Activated T-cell treated with anti-CD3 and anti-CD28 coated beads, Interleukin-2, amount 50 U/mL, for 4 hours (primary cell): ENCODE measurements at regions not wholly inside any gene's neighbourhood (a gene's known extent, or its start where the extent isn't known, plus 50 kb on each side); places are given as distances from the start of the nearest gene placed in this dataset.
"Not testable (repeated sequence)": the region's sequence is repeated elsewhere in the genome, so short reads cannot be mapped to it uniquely, and the experiment has no call there.

Source experiments
- ATAC-seq, 2 donors: fragments of 200-7000 bp; cut with Tn5 transposase; one replicate each; pipeline ENCODE4 v1.10.0; 2021
- DNase-seq: peaks from one replicate; pipeline ENCODE4 v3.0.0-alpha.2; 2020
- H3K27me3 Mint-ChIP-seq: one replicate; pipeline ENCODE4 v1.8.0; 2021; ENCODE audit warnings: low read depth, mixed read lengths
- H3K36me3 Mint-ChIP-seq: one replicate; pipeline ENCODE4 v1.8.0; 2022; ENCODE audit warnings: mixed read lengths; ENCODE audit not compliant: insufficient read depth
- H3K4me1 Mint-ChIP-seq: one replicate; pipeline ENCODE4 v1.8.0; 2021; ENCODE audit warnings: low read depth, mixed read lengths
- H3K4me3 Mint-ChIP-seq: one replicate; pipeline ENCODE4 v1.8.0; 2021; ENCODE audit warnings: mild to moderate bottlenecking, moderate library complexity, mixed read lengths
- H3K9me3 Mint-ChIP-seq: one replicate; pipeline ENCODE4 v1.8.0; 2021; ENCODE audit warnings: mixed read lengths

DNA sequence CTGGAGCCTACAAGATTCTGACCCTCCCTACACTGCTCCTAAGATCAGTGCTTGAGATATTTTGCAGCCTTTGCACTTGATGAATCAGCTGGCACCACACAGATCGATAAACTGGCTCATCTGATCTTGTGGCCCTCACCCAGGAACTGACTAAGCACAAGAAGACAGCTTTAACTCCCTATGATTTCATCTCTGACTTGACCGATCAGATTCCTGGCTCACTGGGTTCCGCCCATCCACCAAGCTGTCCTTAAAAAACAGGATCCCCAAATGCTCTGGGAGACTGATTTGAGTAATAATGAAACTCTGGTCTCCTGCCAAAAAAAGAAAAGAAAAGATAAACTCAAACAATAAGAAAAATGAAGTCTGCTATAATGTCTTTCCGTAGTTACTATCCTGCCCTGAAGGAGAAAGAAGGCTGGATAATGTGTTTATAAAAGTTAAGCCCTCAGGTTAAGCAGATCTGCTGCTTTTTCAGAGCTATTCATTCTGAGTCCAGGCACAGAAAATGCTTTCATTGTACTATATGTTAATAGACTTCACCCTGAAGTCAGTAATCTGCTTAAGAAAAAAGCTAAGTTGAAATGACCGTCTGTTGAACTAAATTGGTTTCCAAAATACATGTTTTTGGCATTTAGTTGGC lies 795.2 kb downstream of the TRIML1 start:
- no peak for ATAC-seq
- no peak for DNase-seq
- Mint-ChIP-seq H3K4me1 (no peaks in the 10 kb centered on the region), H3K4me3 (no peak overlapping the region), H3K9me3 (peaks cover 18% of the 10 kb centered on the region), H3K36me3 (no peaks in the 10 kb centered on the region), H3K27me3 (no peaks in the 10 kb centered on the region)

DNA sequence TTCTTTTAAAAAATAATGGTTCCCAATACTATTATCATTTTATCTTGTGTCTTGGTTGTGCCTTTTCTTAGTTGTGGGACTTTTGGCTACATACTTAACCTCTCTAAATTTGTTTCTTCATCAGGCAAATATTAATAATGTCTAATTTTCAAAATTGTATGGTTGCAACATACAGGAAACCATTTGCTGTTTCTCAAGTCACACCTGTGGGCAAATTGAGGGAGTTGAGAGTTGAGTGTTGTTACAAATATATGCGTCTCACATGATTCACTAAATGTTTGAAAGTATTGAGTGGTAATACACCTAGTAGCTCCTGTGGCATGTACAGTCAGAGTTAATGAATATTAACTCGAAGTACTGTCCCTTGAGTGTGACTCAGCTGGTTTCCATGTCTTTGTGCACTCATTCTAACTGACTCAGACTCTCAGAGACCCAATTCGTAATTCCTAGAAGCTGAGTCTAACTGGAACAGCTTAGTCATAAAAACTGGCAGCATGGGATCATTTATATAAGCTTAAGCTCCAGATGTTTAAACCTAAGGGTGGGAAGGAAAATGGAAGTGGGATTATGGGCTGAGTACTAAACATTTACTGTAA lies 802.4 kb downstream of the TRIML1 start:
- H3K4me1 Mint-ChIP-seq, result no peaks in the 10 kb centered on the region
- no peak overlapping the region for H3K4me3 Mint-ChIP-seq
- no peaks in the 10 kb centered on the region for H3K27me3 Mint-ChIP-seq
- no peak for DNase-seq
- peaks cover 17% of the 10 kb centered on the region for H3K9me3 Mint-ChIP-seq
- ATAC-seq, result no peak
- no peaks in the 10 kb centered on the region for H3K36me3 Mint-ChIP-seq

DNA sequence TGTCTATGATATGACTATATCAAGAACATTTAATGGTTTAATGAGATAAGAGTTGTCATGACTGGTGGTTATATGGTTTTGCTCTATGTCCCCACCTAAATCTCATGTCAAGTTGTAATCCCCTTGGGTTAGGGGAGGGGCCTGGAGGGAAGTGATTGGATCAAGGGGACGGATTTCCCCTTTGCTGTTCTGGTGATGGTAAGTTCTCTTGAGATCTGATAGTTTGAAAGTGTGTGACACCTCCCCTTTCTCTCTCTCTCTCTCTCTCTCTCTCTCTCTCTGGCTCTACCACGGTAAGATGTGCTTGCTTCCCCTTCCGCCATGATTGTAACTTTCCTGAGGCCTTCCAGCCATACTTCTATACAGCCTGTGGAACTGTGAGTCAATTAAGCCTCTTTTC lies 803.4 kb downstream of the TRIML1 start:
- Mint-ChIP-seq H3K4me3 (no peak overlapping the region), H3K9me3 (peaks cover 15% of the 10 kb centered on the region)

DNA sequence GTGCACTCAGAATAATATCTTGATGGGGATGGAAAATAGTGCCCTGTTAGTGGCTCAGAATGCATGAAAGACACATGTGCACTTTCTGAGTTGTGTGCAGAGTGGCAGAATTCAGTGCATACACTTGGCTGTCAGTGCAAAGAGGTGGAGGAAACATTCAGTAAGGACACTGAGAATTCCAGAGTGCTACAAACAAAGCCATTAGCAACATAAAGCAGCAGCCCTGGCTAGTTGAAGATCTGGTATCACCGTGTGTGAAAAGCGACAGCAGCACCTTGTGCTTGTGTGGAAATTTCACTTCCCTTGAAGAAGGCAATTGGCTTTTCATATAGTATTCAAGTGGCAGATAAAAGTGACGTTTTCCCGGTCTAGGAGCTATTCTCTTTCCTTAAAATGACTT lies 810.4 kb downstream of the TRIML1 start:
- H3K4me1 Mint-ChIP-seq, result no peaks in the 10 kb centered on the region
- no peak for ATAC-seq
- no peak overlapping the region for H3K4me3 Mint-ChIP-seq
- H3K36me3 Mint-ChIP-seq, result no peaks in the 10 kb centered on the region
- peaks cover 18% of the 10 kb centered on the region for H3K9me3 Mint-ChIP-seq
- no peak for DNase-seq
- H3K27me3 Mint-ChIP-seq, result no peaks in the 10 kb centered on the region

More for the DNA sequence above, 803.4 kb downstream of the TRIML1 start:
- Mint-ChIP-seq H3K36me3 (no peaks in the 10 kb centered on the region), H3K4me1 (no peaks in the 10 kb centered on the region), H3K27me3 (no peaks in the 10 kb centered on the region)
- no peak for ATAC-seq
- no peak for DNase-seq

DNA sequence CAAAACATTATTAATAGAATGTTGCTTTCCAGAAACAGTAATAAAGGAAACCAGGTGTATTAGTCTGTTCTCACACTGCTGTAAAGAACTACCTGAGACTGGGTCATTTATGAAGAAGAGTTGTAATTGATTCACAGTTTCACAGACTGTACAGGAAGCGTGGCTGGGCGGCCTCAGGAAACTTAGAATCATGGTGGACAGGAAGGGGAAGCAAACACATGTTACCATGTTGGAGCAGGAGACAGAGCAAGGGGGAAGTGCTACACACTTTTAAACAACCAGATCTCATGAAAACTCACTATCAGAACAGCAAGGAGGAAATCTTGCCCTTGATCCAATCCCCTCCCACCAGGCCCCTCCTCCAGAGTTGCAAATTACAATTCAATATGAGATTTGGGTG lies 815.8 kb downstream of the TRIML1 start:
- no peak for DNase-seq
- no peak for ATAC-seq
- H3K36me3 Mint-ChIP-seq, result no peaks in the 10 kb centered on the region
- no peak overlapping the region for H3K4me3 Mint-ChIP-seq
- no peaks in the 10 kb centered on the region for H3K27me3 Mint-ChIP-seq
- H3K9me3 Mint-ChIP-seq, result peaks cover 23% of the 10 kb centered on the region
- H3K4me1 Mint-ChIP-seq, result no peaks in the 10 kb centered on the region

DNA sequence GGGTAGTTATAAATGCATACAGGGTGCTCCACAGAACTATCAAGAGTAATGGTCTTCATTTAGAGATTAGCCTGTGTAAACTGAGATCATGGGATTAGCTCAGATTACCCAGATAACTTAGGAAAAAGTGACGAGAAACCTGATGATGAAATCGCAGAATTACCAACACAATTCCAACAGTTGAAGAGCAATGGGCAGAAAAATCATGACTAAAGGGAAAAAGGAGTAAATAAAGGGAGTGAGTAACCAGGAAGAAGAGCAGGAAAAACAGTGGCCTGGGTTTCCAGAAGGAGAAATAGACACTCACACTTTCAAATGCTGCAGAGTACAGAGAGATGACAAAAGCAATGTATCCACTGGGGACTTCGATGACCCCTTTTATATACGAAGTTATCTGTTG lies 817.3 kb downstream of the TRIML1 start:
- DNase-seq, result no peak
- Mint-ChIP-seq H3K4me1 (no peaks in the 10 kb centered on the region), H3K9me3 (peaks cover 26% of the 10 kb centered on the region), H3K4me3 (no peak overlapping the region), H3K36me3 (no peaks in the 10 kb centered on the region), H3K27me3 (no peaks in the 10 kb centered on the region)
- no peak for ATAC-seq

DNA sequence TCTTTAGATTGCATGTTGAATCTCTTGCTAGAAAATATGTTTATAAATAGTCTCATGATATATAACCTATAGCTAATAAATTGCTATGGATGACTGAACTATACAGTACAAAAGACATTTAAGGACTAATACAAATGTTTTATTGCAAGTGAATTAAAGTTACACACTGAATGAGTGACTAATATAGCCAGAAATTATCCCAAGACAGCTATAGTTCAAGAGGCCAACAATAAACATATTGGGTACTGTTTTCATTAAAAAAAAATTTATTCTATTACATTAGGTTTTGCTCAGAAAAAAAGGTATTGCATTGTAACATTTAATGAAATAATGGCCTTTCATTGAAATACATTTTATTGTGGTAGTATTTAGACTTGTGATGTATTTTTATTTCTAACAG lies 819.1 kb downstream of the TRIML1 start:
- H3K36me3 Mint-ChIP-seq, result no peaks in the 10 kb centered on the region

DNA sequence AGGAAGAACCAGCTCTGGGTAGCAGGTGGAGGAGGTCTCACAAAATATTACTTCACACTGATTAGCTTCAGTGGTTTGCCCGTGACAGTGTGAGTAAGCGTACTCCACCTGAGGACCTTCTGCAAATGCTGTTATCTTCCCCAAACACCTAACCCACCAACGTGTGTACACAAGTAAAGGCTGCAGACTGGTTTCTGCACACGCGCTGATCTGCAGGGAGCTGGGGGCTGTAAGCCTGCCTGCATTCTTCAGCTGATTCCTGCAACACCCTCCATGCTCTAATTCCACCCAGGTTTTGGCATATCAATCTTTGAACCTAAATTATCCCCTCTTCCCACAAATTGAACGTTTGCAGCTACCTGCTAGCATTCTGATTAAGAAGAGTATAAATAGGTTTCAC lies 820.2 kb downstream of the TRIML1 start:
- Mint-ChIP-seq H3K4me1 (no peaks in the 10 kb centered on the region), H3K27me3 (no peaks in the 10 kb centered on the region), H3K9me3 (peaks cover 21% of the 10 kb centered on the region), H3K36me3 (no peaks in the 10 kb centered on the region), H3K4me3 (no peak overlapping the region)
- no peak for DNase-seq
- no peak for ATAC-seq

More for the DNA sequence above, 819.1 kb downstream of the TRIML1 start:
- Mint-ChIP-seq H3K27me3 (no peaks in the 10 kb centered on the region), H3K4me1 (no peaks in the 10 kb centered on the region), H3K4me3 (no peak overlapping the region), H3K9me3 (peaks cover 24% of the 10 kb centered on the region)
- no peak for DNase-seq
- no peak for ATAC-seq

DNA sequence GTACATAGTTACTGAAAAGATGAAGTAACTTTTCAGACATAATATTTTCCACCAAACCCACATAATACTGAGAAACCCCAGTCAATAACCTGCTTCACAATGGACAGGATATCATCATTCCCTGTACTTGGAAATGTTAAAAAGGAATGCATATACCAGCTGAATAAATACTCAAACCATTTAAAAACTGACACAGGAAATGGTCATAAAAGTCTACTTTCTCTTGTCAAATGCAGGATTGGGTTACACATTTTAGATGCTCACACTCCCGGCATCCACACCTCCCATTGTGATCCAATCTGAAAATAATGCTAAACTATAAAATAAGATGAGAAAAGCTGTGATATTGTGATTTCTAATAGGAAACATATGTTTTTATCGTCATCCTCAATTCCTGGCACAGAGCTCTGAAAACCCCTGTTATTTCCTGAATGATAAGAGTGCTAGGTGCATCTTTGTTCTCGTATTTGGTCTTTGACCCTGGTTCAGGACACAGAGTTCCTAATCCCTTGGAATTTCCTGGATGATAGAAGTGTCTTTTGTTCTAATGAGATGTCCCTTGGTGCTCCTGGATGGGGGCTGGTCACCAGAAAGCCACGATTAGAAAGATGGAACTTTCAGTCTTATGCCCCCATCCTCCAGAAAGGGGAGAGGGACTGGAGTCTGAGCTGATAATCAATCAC lies 821.3 kb downstream of the TRIML1 start:
- Mint-ChIP-seq H3K36me3 (peaks cover 2% of the 10 kb centered on the region), H3K4me1 (no peaks in the 10 kb centered on the region), H3K4me3 (no peak overlapping the region), H3K27me3 (no peaks in the 10 kb centered on the region), H3K9me3 (peaks cover 23% of the 10 kb centered on the region)
- DNase-seq, result no peak
- no peak for ATAC-seq

DNA sequence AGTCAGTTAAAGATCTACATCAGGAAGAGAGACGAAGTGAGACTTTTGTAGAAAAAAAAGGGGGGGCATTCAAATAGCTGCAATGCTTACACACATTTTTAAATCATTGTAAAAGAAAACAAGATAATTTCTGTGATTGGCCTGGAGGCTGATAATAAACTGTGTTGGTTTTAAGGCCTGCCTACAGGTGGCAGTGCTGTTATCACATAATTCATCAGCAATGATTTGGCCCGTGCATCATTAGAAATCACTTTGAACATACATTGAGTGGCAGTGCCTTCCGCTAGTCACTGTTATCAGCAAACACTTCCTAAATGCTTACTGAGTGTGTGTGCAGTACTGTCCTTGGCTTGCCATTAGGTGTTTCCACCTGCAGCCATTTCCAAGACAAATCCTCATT lies 831.9 kb downstream of the TRIML1 start:
- no peak for ATAC-seq
- H3K27me3 Mint-ChIP-seq, result no peaks in the 10 kb centered on the region
- H3K9me3 Mint-ChIP-seq, result peaks cover 4% of the 10 kb centered on the region
- no peak overlapping the region for H3K4me3 Mint-ChIP-seq
- DNase-seq, result no peak
- no peaks in the 10 kb centered on the region for H3K4me1 Mint-ChIP-seq
- no peaks in the 10 kb centered on the region for H3K36me3 Mint-ChIP-seq

DNA sequence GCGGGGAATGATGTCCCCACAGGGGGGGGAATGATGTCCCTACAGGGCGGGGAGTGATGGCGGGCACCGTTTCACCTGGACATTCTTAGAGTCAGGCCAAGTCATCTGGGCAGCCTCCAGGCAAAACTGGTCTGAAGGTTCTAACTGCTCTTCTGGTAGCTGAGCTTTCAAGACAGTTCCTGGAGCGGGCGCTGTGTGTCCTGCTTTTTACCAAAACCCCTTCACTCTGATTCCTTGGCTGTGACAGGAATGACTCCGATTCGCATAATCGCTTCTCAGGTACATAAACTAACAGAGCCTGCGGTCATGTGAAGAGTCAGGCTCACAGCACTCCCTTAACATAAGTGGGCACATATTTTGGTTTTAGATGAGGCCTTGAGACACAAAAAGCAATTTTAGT lies 836.0 kb downstream of the TRIML1 start:
- no peaks in the 10 kb centered on the region for H3K36me3 Mint-ChIP-seq

DNA sequence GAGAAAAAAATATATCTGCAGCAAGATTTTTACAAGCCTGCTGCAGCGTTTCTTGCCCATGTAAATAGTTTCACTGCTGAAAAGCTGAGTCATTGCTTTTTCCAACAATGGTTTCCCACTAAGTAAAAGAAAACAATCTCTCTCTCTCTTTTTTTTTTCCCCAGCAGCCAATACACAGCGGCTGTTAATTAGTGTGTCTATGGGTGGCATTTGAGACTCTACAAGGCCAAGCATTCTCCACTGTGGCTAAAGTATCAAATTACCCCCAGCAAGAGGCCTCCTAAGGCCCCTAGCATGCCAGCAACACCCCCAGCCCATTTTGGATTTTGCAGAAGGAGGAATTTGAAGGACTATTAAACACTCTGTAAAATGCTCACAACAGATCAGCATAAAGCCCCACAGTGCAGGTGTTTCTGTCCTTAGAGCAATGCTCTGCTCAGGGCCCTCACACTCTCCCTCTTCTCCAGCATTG lies 837.4 kb downstream of the TRIML1 start:
- ATAC-seq (no peak), DNase-seq (no peak)
- Mint-ChIP-seq H3K9me3 (peaks cover 3% of the 10 kb centered on the region), H3K36me3 (no peaks in the 10 kb centered on the region), H3K4me3 (no peak overlapping the region), H3K27me3 (no peaks in the 10 kb centered on the region), H3K4me1 (no peaks in the 10 kb centered on the region)

More for the DNA sequence above, 836.0 kb downstream of the TRIML1 start:
- DNase-seq (no peak), ATAC-seq (no peak)
- no peaks in the 10 kb centered on the region for H3K9me3 Mint-ChIP-seq
- H3K27me3 Mint-ChIP-seq, result no peaks in the 10 kb centered on the region
- no peaks in the 10 kb centered on the region for H3K4me1 Mint-ChIP-seq
- no peak overlapping the region for H3K4me3 Mint-ChIP-seq

DNA sequence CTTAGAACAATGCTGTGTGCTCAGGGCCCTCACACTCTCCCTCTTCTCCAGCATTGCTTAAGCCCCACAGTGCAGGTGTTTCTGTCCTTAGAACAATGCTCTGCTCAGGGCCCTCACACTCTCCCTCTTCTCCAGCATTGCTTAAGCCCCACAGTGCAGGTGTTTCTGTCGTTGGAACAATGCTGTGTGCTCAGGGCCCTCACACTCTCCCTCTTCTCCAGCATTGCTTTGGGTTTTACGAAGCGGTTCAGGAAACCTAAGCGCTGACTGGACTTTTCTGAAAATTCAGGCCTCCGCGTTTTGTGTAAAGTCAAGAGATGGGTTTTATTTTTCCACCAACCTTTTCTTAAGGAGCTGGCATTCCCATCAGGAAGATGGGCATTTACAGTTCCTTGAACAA lies 838.0 kb downstream of the TRIML1 start:
- H3K4me3 Mint-ChIP-seq, H3K9me3 Mint-ChIP-seq, ATAC-seq, H3K36me3 Mint-ChIP-seq, H3K27me3 Mint-ChIP-seq, H3K4me1 Mint-ChIP-seq, DNase-seq: not testable (repeated sequence)

DNA sequence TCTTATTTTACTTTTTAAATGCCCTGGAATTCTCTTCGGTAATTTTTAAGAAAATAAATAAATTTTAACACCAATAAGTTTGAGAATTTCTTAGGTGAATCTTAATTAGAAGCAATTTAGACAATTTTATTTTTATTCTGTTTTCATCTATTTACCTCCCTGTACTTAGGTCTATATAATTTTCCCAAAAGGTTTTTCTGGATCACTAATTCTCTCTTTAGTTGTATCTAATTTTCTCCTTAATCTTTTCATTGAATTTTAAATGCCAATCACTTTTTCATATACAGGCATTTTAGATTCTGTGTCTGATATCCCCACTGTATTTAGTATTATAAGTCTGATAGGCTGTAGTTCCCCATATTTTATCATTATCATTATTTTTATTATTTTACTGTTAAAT lies 845.3 kb downstream of the TRIML1 start:
- Mint-ChIP-seq H3K36me3 (no peaks in the 10 kb centered on the region), H3K4me3 (no peak overlapping the region), H3K27me3 (no peaks in the 10 kb centered on the region), H3K4me1 (no peaks in the 10 kb centered on the region), H3K9me3 (peaks cover 14% of the 10 kb centered on the region)
- ATAC-seq, result no peak
- DNase-seq, result no peak

DNA sequence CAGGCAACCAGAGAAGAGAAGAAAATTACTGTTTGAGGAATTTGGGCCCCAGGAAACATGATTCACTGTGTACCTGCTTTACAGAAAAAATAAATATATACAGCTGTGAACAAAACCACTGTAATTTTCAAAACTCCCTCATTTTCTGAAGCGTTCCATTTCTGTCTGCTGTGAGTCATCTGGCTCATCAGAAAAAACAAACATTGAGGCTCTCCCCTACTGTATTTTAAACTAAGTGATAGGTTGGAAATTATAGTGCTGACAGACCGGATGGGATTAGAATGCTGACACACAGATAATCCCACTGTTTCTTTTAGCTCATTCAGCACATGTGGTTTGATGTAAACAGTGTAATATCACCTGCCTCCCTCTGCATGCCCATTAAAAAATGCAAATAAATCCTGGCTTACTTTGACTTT lies 847.0 kb downstream of the TRIML1 start:
- H3K4me3 Mint-ChIP-seq, result no peak overlapping the region
- H3K36me3 Mint-ChIP-seq, result no peaks in the 10 kb centered on the region
- H3K9me3 Mint-ChIP-seq, result peaks cover 15% of the 10 kb centered on the region
- H3K27me3 Mint-ChIP-seq, result no peaks in the 10 kb centered on the region
- no peak for DNase-seq
- no peaks in the 10 kb centered on the region for H3K4me1 Mint-ChIP-seq
- no peak for ATAC-seq
